Osteoblast (primary cell): ENCODE measurements at regions not wholly inside any gene's neighbourhood (a gene's known extent, or its start where the extent isn't known, plus 50 kb on each side); places are given as distances from the start of the nearest gene placed in this dataset.

Source experiments
- DNase-seq: peaks from one replicate; pipeline ENCODE4 v3.0.0; 2011; ENCODE audit warnings: low spot score, mixed read lengths; ENCODE audit not compliant: insufficient read length; ENCODE audit errors: missing footprints
- H2AFZ ChIP-seq: 2 replicates; pipeline ENCODE4 v1.6.0; 2011; ENCODE audit warnings: mild to moderate bottlenecking, low read length
- H3K27ac ChIP-seq: 2 replicates; pipeline ENCODE4 v1.5.1; 2011; ENCODE audit warnings: mild to moderate bottlenecking, low read depth, low read length, moderate library complexity
- H3K27me3 ChIP-seq: 2 replicates; pipeline ENCODE4 v1.6.0; 2012; ENCODE audit warnings: mild to moderate bottlenecking, control low read depth, inconsistent platforms, low read length, moderate library complexity; ENCODE audit not compliant: insufficient read depth
- H3K36me3 ChIP-seq: 2 replicates; pipeline ENCODE4 v1.5.1; 2011; ENCODE audit warnings: mild to moderate bottlenecking, low read length, control low read depth, moderate library complexity; ENCODE audit not compliant: insufficient read depth
- H3K4me1 ChIP-seq: 2 replicates; pipeline ENCODE4 v1.5.1; 2011; ENCODE audit warnings: mild to moderate bottlenecking, low read length, control low read depth, moderate library complexity; ENCODE audit not compliant: insufficient read depth
- H3K4me2 ChIP-seq: 2 replicates; pipeline ENCODE4 v1.6.0; 2011; ENCODE audit warnings: mild to moderate bottlenecking, low read length; ENCODE audit not compliant: insufficient read depth
- H3K4me3 ChIP-seq: fragments of 200-600 bp; sonication (generic); 3 replicates; pipeline ENCODE4 v1.5.1; 2012; ENCODE audit warnings: mild to moderate bottlenecking, low read length, inconsistent platforms; ENCODE audit not compliant: insufficient read depth
- H3K79me2 ChIP-seq: 2 replicates; pipeline ENCODE4 v1.6.0; 2012; ENCODE audit warnings: mild to moderate bottlenecking, low read length, control low read depth, inconsistent platforms; ENCODE audit not compliant: insufficient read depth
- H3K9me3 ChIP-seq: 2 replicates; pipeline ENCODE4 v1.5.1; 2011; ENCODE audit warnings: low read depth, low read length, control low read depth
- H4K20me1 ChIP-seq: 2 replicates; pipeline ENCODE4 v1.6.0; 2012; ENCODE audit warnings: mild to moderate bottlenecking, low read length, control low read depth; ENCODE audit not compliant: insufficient read depth
- CTCF ChIP-seq: IDR thresholded peaks from 2 replicates; pipeline ENCODE4 v1.5.1; 2011; ENCODE audit warnings: mild to moderate bottlenecking, low read depth, low read length, moderate library complexity; ENCODE audit errors: extremely low read depth

GRCh38 chr18:77894060-77894459, 644.4 kb downstream of the GALR1 start:
- H3K9me3 ChIP-seq: peaks cover 2% of the 10 kb centered on the region
- no peak overlapping the region for H3K27ac ChIP-seq
- H3K79me2 ChIP-seq: no peaks in the 10 kb centered on the region
- no peaks in the 10 kb centered on the region for H3K36me3 ChIP-seq
- no peak overlapping the region for H2AFZ ChIP-seq
- no peak overlapping the region for H3K4me2 ChIP-seq
- H3K4me3 ChIP-seq: no peak overlapping the region
- no peaks in the 10 kb centered on the region for H3K4me1 ChIP-seq
- no peaks in the 10 kb centered on the region for H4K20me1 ChIP-seq
- no peak for TF ChIP-seq CTCF
- no peaks in the 10 kb centered on the region for H3K27me3 ChIP-seq
- DNase-seq: no peak

GRCh38 chr18:77895250-77895649, 645.6 kb downstream of the GALR1 start:
- no peaks in the 10 kb centered on the region for H3K9me3 ChIP-seq
- H3K4me1 ChIP-seq: no peaks in the 10 kb centered on the region
- H2AFZ ChIP-seq: no peak overlapping the region
- no peak for DNase-seq
- no peaks in the 10 kb centered on the region for H3K27me3 ChIP-seq
- no peaks in the 10 kb centered on the region for H3K79me2 ChIP-seq
- no peak overlapping the region for H3K4me3 ChIP-seq
- no peaks in the 10 kb centered on the region for H4K20me1 ChIP-seq
- H3K27ac ChIP-seq: no peak overlapping the region
- H3K36me3 ChIP-seq: no peaks in the 10 kb centered on the region
- TF ChIP-seq CTCF: no peak
- H3K4me2 ChIP-seq: no peak overlapping the region

GRCh38 chr18:77896586-77897252, 647.1 kb downstream of the GALR1 start:
- Histone ChIP-seq H2AFZ (no peak overlapping the region), H3K79me2 (no peaks in the 10 kb centered on the region), H3K9me3 (no peaks in the 10 kb centered on the region), H3K27me3 (no peaks in the 10 kb centered on the region), H3K4me1 (no peaks in the 10 kb centered on the region), H4K20me1 (no peaks in the 10 kb centered on the region), H3K4me3 (no peak overlapping the region), H3K27ac (no peak overlapping the region), H3K36me3 (no peaks in the 10 kb centered on the region), H3K4me2 (no peak overlapping the region)
- DNase-seq: no peak
- no peak for TF ChIP-seq CTCF

GRCh38 chr18:77897606-77898005, 648.0 kb downstream of the GALR1 start:
- H3K4me3 ChIP-seq: no peak overlapping the region
- H3K4me1 ChIP-seq: no peaks in the 10 kb centered on the region
- no peak for TF ChIP-seq CTCF
- H3K36me3 ChIP-seq: no peaks in the 10 kb centered on the region
- no peaks in the 10 kb centered on the region for H4K20me1 ChIP-seq
- no peak for DNase-seq
- no peaks in the 10 kb centered on the region for H3K27me3 ChIP-seq
- no peak overlapping the region for H3K27ac ChIP-seq
- H3K79me2 ChIP-seq: no peaks in the 10 kb centered on the region
- no peak overlapping the region for H2AFZ ChIP-seq
- no peak overlapping the region for H3K4me2 ChIP-seq
- H3K9me3 ChIP-seq: no peaks in the 10 kb centered on the region
